ENCODE measurements at regions not wholly inside any gene's neighbourhood (a gene's known extent, or its start where the extent isn't known, plus 50 kb on each side); places are given as distances from the start of the nearest gene placed in this dataset.

DNA sequence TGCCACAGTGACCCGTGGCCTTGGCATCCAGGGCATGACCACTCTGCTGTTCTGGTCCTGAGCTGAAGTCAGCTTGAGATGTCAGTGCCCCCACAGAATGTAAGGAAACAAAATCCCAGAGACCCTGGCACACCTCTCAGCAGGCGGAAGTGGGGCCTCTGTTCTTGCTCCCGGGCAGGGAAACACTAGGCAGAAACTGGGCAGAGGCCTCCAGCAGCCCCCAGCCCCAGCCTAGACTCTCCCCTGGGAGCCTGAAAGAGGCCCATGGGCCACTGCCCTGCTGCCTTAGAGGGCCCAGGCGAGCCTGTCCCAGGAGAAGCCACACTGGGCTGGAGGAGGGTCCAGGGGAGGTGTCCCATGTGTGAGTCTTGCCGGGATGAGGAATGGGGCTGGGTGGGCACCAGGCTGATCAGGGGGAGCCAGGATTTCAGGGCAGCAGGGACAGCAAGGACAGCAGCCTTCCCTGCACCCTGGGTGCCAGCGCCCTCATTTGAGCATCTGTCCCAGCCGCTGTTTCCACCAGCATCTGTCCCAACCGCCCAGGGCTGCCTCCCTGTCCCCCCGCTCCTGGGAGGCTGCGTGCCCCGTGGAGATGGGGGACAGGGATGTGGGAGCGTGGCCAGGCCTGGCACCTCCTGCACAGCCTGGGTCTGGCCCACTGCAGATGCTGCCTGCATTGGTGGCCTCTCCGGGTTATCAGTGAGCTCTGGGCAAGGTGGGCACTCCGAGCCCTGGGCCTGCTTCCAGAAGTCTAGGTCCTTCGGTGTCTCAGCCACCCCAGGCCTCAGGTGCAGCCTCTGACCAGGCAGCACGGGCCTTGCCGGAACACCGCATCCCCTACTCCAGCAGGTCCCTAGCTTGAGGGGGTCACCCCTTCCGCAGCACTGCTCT is 1072.4 kb downstream of the BRD1 start:
- no peak for DNase-seq (ENCODE audit: extremely low read depth, insufficient read length)
- no peak for TF ChIP-seq CTCF (IDR thresholded peaks at IDR 0.05; ENCODE audit: insufficient read depth, low read length, poor library complexity, severe bottlenecking)
- Histone ChIP-seq H3K27me3 (replicated peaks; ENCODE audit: control insufficient read depth, insufficient read depth, low read length) (no peaks in the 10 kb centered on the region), H3K36me3 (ENCODE audit: control insufficient read depth, insufficient read depth, low read length) (no peaks in the 10 kb centered on the region), H3K4me3 (replicated peaks; ENCODE audit: low read depth, low read length) (no peak overlapping the region)

GRCh38 chr22:48754611-48755058 is 1073.0 kb downstream of the BRD1 start:
- TF ChIP-seq CTCF (IDR thresholded peaks at IDR 0.05; ENCODE audit: insufficient read depth, low read length, poor library complexity, severe bottlenecking), result no peak
- no peaks in the 10 kb centered on the region for H3K27me3 ChIP-seq (replicated peaks; ENCODE audit: control insufficient read depth, insufficient read depth, low read length)
- H3K36me3 ChIP-seq (ENCODE audit: control insufficient read depth, insufficient read depth, low read length), result no peaks in the 10 kb centered on the region
- no peak overlapping the region for H3K4me3 ChIP-seq (replicated peaks; ENCODE audit: low read depth, low read length)
- DNase-seq (ENCODE audit: extremely low read depth, insufficient read length), result no peak

GRCh38 chr22:48753752-48754517 is 1073.7 kb downstream of the BRD1 start:
- no peak for DNase-seq (ENCODE audit: extremely low read depth, insufficient read length)
- Histone ChIP-seq H3K27me3 (replicated peaks; ENCODE audit: control insufficient read depth, insufficient read depth, low read length) (no peaks in the 10 kb centered on the region), H3K36me3 (ENCODE audit: control insufficient read depth, insufficient read depth, low read length) (no peaks in the 10 kb centered on the region), H3K4me3 (replicated peaks; ENCODE audit: low read depth, low read length) (no peak overlapping the region)
- no peak for TF ChIP-seq CTCF (IDR thresholded peaks at IDR 0.05; ENCODE audit: insufficient read depth, low read length, poor library complexity, severe bottlenecking)

GRCh38 chr22:48753381-48753730 is 1074.3 kb downstream of the BRD1 start:
- Histone ChIP-seq H3K36me3 (ENCODE audit: control insufficient read depth, insufficient read depth, low read length) (no peaks in the 10 kb centered on the region), H3K4me3 (replicated peaks; ENCODE audit: low read depth, low read length) (no peak overlapping the region), H3K27me3 (replicated peaks; ENCODE audit: control insufficient read depth, insufficient read depth, low read length) (no peaks in the 10 kb centered on the region)
- no peak for DNase-seq (ENCODE audit: extremely low read depth, insufficient read length)
- no peak for TF ChIP-seq CTCF (IDR thresholded peaks at IDR 0.05; ENCODE audit: insufficient read depth, low read length, poor library complexity, severe bottlenecking)

GRCh38 chr22:48752451-48753380 is 1075.0 kb downstream of the BRD1 start:
- Histone ChIP-seq H3K36me3 (ENCODE audit: control insufficient read depth, insufficient read depth, low read length) (no peaks in the 10 kb centered on the region), H3K27me3 (replicated peaks; ENCODE audit: control insufficient read depth, insufficient read depth, low read length) (no peaks in the 10 kb centered on the region), H3K4me3 (replicated peaks; ENCODE audit: low read depth, low read length) (no peak overlapping the region)
- no peak for TF ChIP-seq CTCF (IDR thresholded peaks at IDR 0.05; ENCODE audit: insufficient read depth, low read length, poor library complexity, severe bottlenecking)
- DNase-seq (ENCODE audit: extremely low read depth, insufficient read length), result no peak
